KMS-11 (cell line): ENCODE measurements at regions not wholly inside any gene's neighbourhood (a gene's known extent, or its start where the extent isn't known, plus 50 kb on each side); places are given as distances from the start of the nearest gene placed in this dataset.
"Not testable (repeated sequence)": the region's sequence is repeated elsewhere in the genome, so short reads cannot be mapped to it uniquely, and the experiment has no call there.

Source experiments
- H2AFZ ChIP-seq: fragments of 200-600 bp; sonication (generic); 2 replicates; pipeline ENCODE4 v1.6.1; 2016; ENCODE audit warnings: antibody characterized with exemption, mixed run types, low read depth
- H3K27ac ChIP-seq: fragments of 200-600 bp; sonication (generic); 2 replicates; pipeline ENCODE4 v1.6.1; 2016; ENCODE audit warnings: mild to moderate bottlenecking, mixed run types
- H3K27me3 ChIP-seq: fragments of 200-600 bp; sonication (generic); 2 replicates; pipeline ENCODE4 v1.6.1; 2017; ENCODE audit warnings: mild to moderate bottlenecking, low read depth, mixed run types, moderate library complexity; ENCODE audit not compliant: insufficient read depth
- H3K36me3 ChIP-seq: fragments of 200-600 bp; sonication (generic); 2 replicates; pipeline ENCODE4 v1.6.1; 2017; ENCODE audit warnings: mild to moderate bottlenecking, mixed run types; ENCODE audit not compliant: insufficient read depth
- H3K4me1 ChIP-seq: fragments of 200-600 bp; sonication (generic); 2 replicates; pipeline ENCODE4 v1.6.1; 2016; ENCODE audit warnings: mild to moderate bottlenecking, low read depth, mixed run types; ENCODE audit not compliant: poor library complexity, severe bottlenecking
- H3K4me2 ChIP-seq: fragments of 200-600 bp; sonication (generic); 2 replicates; pipeline ENCODE4 v1.7.0; 2016; ENCODE audit warnings: mild to moderate bottlenecking, mixed run types
- H3K4me3 ChIP-seq: fragments of 200-600 bp; sonication (generic); IDR thresholded peaks from 2 replicates; pipeline ENCODE4 v1.6.1; 2017; ENCODE audit warnings: low read depth, low read length, mixed read lengths; ENCODE audit not compliant: insufficient read depth
- H3K79me2 ChIP-seq: fragments of 200-600 bp; sonication (generic); 2 replicates; pipeline ENCODE4 v1.6.1; 2016; ENCODE audit warnings: low read depth, mixed run types; ENCODE audit not compliant: insufficient read depth
- H3K9ac ChIP-seq: fragments of 200-600 bp; sonication (generic); 2 replicates; pipeline ENCODE4 v1.6.1; 2016; ENCODE audit warnings: mild to moderate bottlenecking, mixed run types
- H4K20me1 ChIP-seq: fragments of 200-600 bp; sonication (generic); 2 replicates; pipeline ENCODE4 v1.6.1; 2016; ENCODE audit warnings: mild to moderate bottlenecking, mixed run types; ENCODE audit not compliant: insufficient read depth
- CTCF ChIP-seq: fragments of 200-600 bp; sonication (generic); conservative IDR thresholded peaks from 2 replicates; pipeline ENCODE4 v1.6.1; 2017; ENCODE audit warnings: low read depth, mild to moderate bottlenecking, antibody characterized with exemption, low read length, moderate library complexity, mixed read lengths

- H2AFZ ChIP-seq, result no peak overlapping the region
- H3K27me3 ChIP-seq, result peaks cover 3% of the 10 kb centered on the region; the same call in 1 of the 2 replicates
- no peaks in the 10 kb centered on the region for H4K20me1 ChIP-seq
- no peaks in the 10 kb centered on the region for H3K36me3 ChIP-seq
- no peak overlapping the region for H3K4me3 ChIP-seq
- no peaks in the 10 kb centered on the region for H3K79me2 ChIP-seq
- no peak overlapping the region for H3K9ac ChIP-seq
- no peak overlapping the region for H3K4me2 ChIP-seq
- H3K27ac ChIP-seq, result no peak overlapping the region
- no peaks in the 10 kb centered on the region for H3K4me1 ChIP-seq
- TF ChIP-seq CTCF, result no peak
Measured at GRCh38 chr22:44622147-44622427, 79.9 kb upstream of the PRR5 start.

- no peak overlapping the region for H2AFZ ChIP-seq
- no peaks in the 10 kb centered on the region for H3K36me3 ChIP-seq
- H3K27me3 ChIP-seq, result peaks cover 3% of the 10 kb centered on the region; the same call in 1 of the 2 replicates
- no peaks in the 10 kb centered on the region for H3K4me1 ChIP-seq
- H3K4me2 ChIP-seq, result no peak overlapping the region
- no peak overlapping the region for H3K4me3 ChIP-seq
- H3K27ac ChIP-seq, result no peak overlapping the region
- H4K20me1 ChIP-seq, result no peaks in the 10 kb centered on the region
- H3K79me2 ChIP-seq, result no peaks in the 10 kb centered on the region
- no peak overlapping the region for H3K9ac ChIP-seq
- TF ChIP-seq CTCF, result no peak
Measured at GRCh38 chr22:44621401-44622146, 80.4 kb upstream of the PRR5 start.

GRCh38 chr22:44620841-44621257 is 81.2 kb upstream of the PRR5 start:
- Histone ChIP-seq H3K4me1 (no peaks in the 10 kb centered on the region), H3K9ac (no peak overlapping the region), H3K4me3 (no peak overlapping the region), H3K79me2 (no peaks in the 10 kb centered on the region), H4K20me1 (no peaks in the 10 kb centered on the region), H3K27me3 (peaks cover 3% of the 10 kb centered on the region; the same call in 1 of the 2 replicates), H3K36me3 (no peaks in the 10 kb centered on the region), H2AFZ (no peak overlapping the region), H3K4me2 (no peak overlapping the region), H3K27ac (no peak overlapping the region)
- TF ChIP-seq CTCF, result no peak

GRCh38 chr22:44620129-44620840 is 81.7 kb upstream of the PRR5 start:
- no peak overlapping the region for H3K4me3 ChIP-seq
- H3K4me2 ChIP-seq, result no peak overlapping the region
- H3K79me2 ChIP-seq, result no peaks in the 10 kb centered on the region
- H3K9ac ChIP-seq, result no peak overlapping the region
- H3K4me1 ChIP-seq, result no peaks in the 10 kb centered on the region
- no peaks in the 10 kb centered on the region for H4K20me1 ChIP-seq
- no peaks in the 10 kb centered on the region for H3K36me3 ChIP-seq
- TF ChIP-seq CTCF, result no peak
- peaks cover 3% of the 10 kb centered on the region; the same call in 1 of the 2 replicates for H3K27me3 ChIP-seq
- no peak overlapping the region for H3K27ac ChIP-seq
- no peak overlapping the region for H2AFZ ChIP-seq

GRCh38 chr22:44619560-44620128 is 82.4 kb upstream of the PRR5 start:
- H2AFZ ChIP-seq, H3K27ac ChIP-seq, H3K4me1 ChIP-seq, H3K27me3 ChIP-seq, H3K4me2 ChIP-seq, H3K36me3 ChIP-seq, H4K20me1 ChIP-seq, H3K9ac ChIP-seq, H3K4me3 ChIP-seq, H3K79me2 ChIP-seq: not testable (repeated sequence)

- not testable (repeated sequence) for H3K4me1 ChIP-seq, H3K4me2 ChIP-seq, H3K36me3 ChIP-seq, H3K27ac ChIP-seq, H4K20me1 ChIP-seq, H2AFZ ChIP-seq, H3K79me2 ChIP-seq, H3K9ac ChIP-seq, H3K4me3 ChIP-seq, H3K27me3 ChIP-seq
Measured at GRCh38 chr22:44618910-44619309, 83.1 kb upstream of the PRR5 start.
